ENCODE measurements at regions not wholly inside any gene's neighbourhood (a gene's known extent, or its start where the extent isn't known, plus 50 kb on each side); places are given as distances from the start of the nearest gene placed in this dataset.

GRCh38 chr2:18401471-18401870 lies 159.0 kb downstream of the RDH14 start:
- H3K4me3 ChIP-seq (ENCODE audit: low read length), result no peak overlapping the region
- H3K4me1 ChIP-seq (ENCODE audit: insufficient read depth, low read length), result 0 out of 2 replicates have a peak, but pooled peaks cover 3% of the 10 kb centered on the region
- H3K27ac ChIP-seq (ENCODE audit: low read depth, low read length), result no peak overlapping the region
- 80% methylated on average over 4 of the region's 4 CpGs for WGBS
- no peaks in the 10 kb centered on the region for H3K9me3 ChIP-seq (ENCODE audit: insufficient read depth, low read depth, low read length)
- no peak overlapping the region for H3K9ac ChIP-seq (ENCODE audit: low read depth, low read length)
- H3K27me3 ChIP-seq (ENCODE audit: insufficient read depth, low read length), result no peaks in the 10 kb centered on the region
- no peaks in the 10 kb centered on the region for H3K36me3 ChIP-seq (ENCODE audit: insufficient read depth, low read length)

- no peak overlapping the region for H3K27ac ChIP-seq (ENCODE audit: low read depth, low read length)
- H3K9ac ChIP-seq (ENCODE audit: low read depth, low read length), result no peak overlapping the region
- no peaks in the 10 kb centered on the region for H3K27me3 ChIP-seq (ENCODE audit: insufficient read depth, low read length)
- no peaks in the 10 kb centered on the region for H3K4me1 ChIP-seq (ENCODE audit: insufficient read depth, low read length)
- H3K9me3 ChIP-seq (ENCODE audit: insufficient read depth, low read depth, low read length), result no peaks in the 10 kb centered on the region
- H3K36me3 ChIP-seq (ENCODE audit: insufficient read depth, low read length), result no peaks in the 10 kb centered on the region
- H3K4me3 ChIP-seq (ENCODE audit: low read length), result no peak overlapping the region
- 95% methylated on average over 5 of the region's 5 CpGs for WGBS
These were observed 160.9 kb downstream of the RDH14 start for GRCh38 chr2:18399601-18400000.

GRCh38 chr2:18398833-18399232 lies 161.6 kb downstream of the RDH14 start:
- H3K4me3 ChIP-seq (ENCODE audit: low read length), result no peak overlapping the region
- no peaks in the 10 kb centered on the region for H3K4me1 ChIP-seq (ENCODE audit: insufficient read depth, low read length)
- WGBS, result 91% methylated on average over 1 of the region's 1 CpG

GRCh38 chr2:18396329-18397010 lies 164.0 kb downstream of the RDH14 start:
- Histone ChIP-seq H3K27ac (ENCODE audit: low read depth, low read length) (no peak overlapping the region), H3K9ac (ENCODE audit: low read depth, low read length) (no peak overlapping the region), H3K27me3 (ENCODE audit: insufficient read depth, low read length) (no peaks in the 10 kb centered on the region), H3K9me3 (ENCODE audit: insufficient read depth, low read depth, low read length) (no peaks in the 10 kb centered on the region), H3K4me1 (ENCODE audit: insufficient read depth, low read length) (no peaks in the 10 kb centered on the region), H3K4me3 (ENCODE audit: low read length) (no peak overlapping the region), H3K36me3 (ENCODE audit: insufficient read depth, low read length) (no peaks in the 10 kb centered on the region)
- WGBS, result 98% methylated on average over 9 of the region's 9 CpGs

More at GRCh38 chr2:18398833-18399232, 161.6 kb downstream of the RDH14 start:
- H3K27ac ChIP-seq (ENCODE audit: low read depth, low read length), result no peak overlapping the region
- no peaks in the 10 kb centered on the region for H3K27me3 ChIP-seq (ENCODE audit: insufficient read depth, low read length)
- H3K36me3 ChIP-seq (ENCODE audit: insufficient read depth, low read length), result no peaks in the 10 kb centered on the region
- H3K9ac ChIP-seq (ENCODE audit: low read depth, low read length), result no peak overlapping the region
- no peaks in the 10 kb centered on the region for H3K9me3 ChIP-seq (ENCODE audit: insufficient read depth, low read depth, low read length)

- H3K9me3 ChIP-seq (ENCODE audit: insufficient read depth, low read depth, low read length), result no peaks in the 10 kb centered on the region
- no peak overlapping the region for H3K4me3 ChIP-seq (ENCODE audit: low read length)
- WGBS, result 96% methylated on average over 5 of the region's 5 CpGs
- H3K4me1 ChIP-seq (ENCODE audit: insufficient read depth, low read length), result no peaks in the 10 kb centered on the region
- H3K36me3 ChIP-seq (ENCODE audit: insufficient read depth, low read length), result no peaks in the 10 kb centered on the region
- H3K9ac ChIP-seq (ENCODE audit: low read depth, low read length), result no peak overlapping the region
- H3K27ac ChIP-seq (ENCODE audit: low read depth, low read length), result no peak overlapping the region
- no peaks in the 10 kb centered on the region for H3K27me3 ChIP-seq (ENCODE audit: insufficient read depth, low read length)
These were observed 164.9 kb downstream of the RDH14 start for GRCh38 chr2:18395555-18395954.

GRCh38 chr2:18387441-18388206 lies 172.8 kb downstream of the RDH14 start:
- H3K9ac ChIP-seq (ENCODE audit: low read depth, low read length), result no peak overlapping the region
- no peaks in the 10 kb centered on the region for H3K4me1 ChIP-seq (ENCODE audit: insufficient read depth, low read length)
- no peaks in the 10 kb centered on the region for H3K27me3 ChIP-seq (ENCODE audit: insufficient read depth, low read length)
- no peaks in the 10 kb centered on the region for H3K9me3 ChIP-seq (ENCODE audit: insufficient read depth, low read depth, low read length)
- H3K4me3 ChIP-seq (ENCODE audit: low read length), result no peak overlapping the region
- WGBS, result 52% methylated on average over 15 of the region's 15 CpGs
- H3K36me3 ChIP-seq (ENCODE audit: insufficient read depth, low read length), result no peaks in the 10 kb centered on the region
- no peak overlapping the region for H3K27ac ChIP-seq (ENCODE audit: low read depth, low read length)

- Histone ChIP-seq H3K9me3 (ENCODE audit: insufficient read depth, low read depth, low read length) (no peaks in the 10 kb centered on the region), H3K27ac (ENCODE audit: low read depth, low read length) (no peak overlapping the region), H3K36me3 (ENCODE audit: insufficient read depth, low read length) (no peaks in the 10 kb centered on the region), H3K4me3 (ENCODE audit: low read length) (no peak overlapping the region), H3K4me1 (ENCODE audit: insufficient read depth, low read length) (no peaks in the 10 kb centered on the region), H3K27me3 (ENCODE audit: insufficient read depth, low read length) (no peaks in the 10 kb centered on the region), H3K9ac (ENCODE audit: low read depth, low read length) (no peak overlapping the region)
- no CpG with 5 or more reads among the region's 1 CpG for WGBS
These were observed 176.2 kb downstream of the RDH14 start for GRCh38 chr2:18384242-18384641.

- no peak overlapping the region for H3K27ac ChIP-seq (ENCODE audit: low read depth, low read length)
These were observed 179.1 kb downstream of the RDH14 start for GRCh38 chr2:18381386-18381785.

GRCh38 chr2:18380321-18380720 lies 180.1 kb downstream of the RDH14 start:
- Histone ChIP-seq H3K27ac (ENCODE audit: low read depth, low read length) (no peak overlapping the region), H3K36me3 (ENCODE audit: insufficient read depth, low read length) (no peaks in the 10 kb centered on the region), H3K4me3 (ENCODE audit: low read length) (no peak overlapping the region), H3K9ac (ENCODE audit: low read depth, low read length) (no peak overlapping the region), H3K27me3 (ENCODE audit: insufficient read depth, low read length) (no peaks in the 10 kb centered on the region), H3K4me1 (ENCODE audit: insufficient read depth, low read length) (no peaks in the 10 kb centered on the region), H3K9me3 (ENCODE audit: insufficient read depth, low read depth, low read length) (no peaks in the 10 kb centered on the region)
- WGBS, result 91% methylated on average over 3 of the region's 3 CpGs

More at GRCh38 chr2:18381386-18381785, 179.1 kb downstream of the RDH14 start:
- Histone ChIP-seq H3K4me3 (ENCODE audit: low read length) (no peak overlapping the region), H3K36me3 (ENCODE audit: insufficient read depth, low read length) (no peaks in the 10 kb centered on the region), H3K4me1 (ENCODE audit: insufficient read depth, low read length) (no peaks in the 10 kb centered on the region), H3K9ac (ENCODE audit: low read depth, low read length) (no peak overlapping the region), H3K27me3 (ENCODE audit: insufficient read depth, low read length) (no peaks in the 10 kb centered on the region), H3K9me3 (ENCODE audit: insufficient read depth, low read depth, low read length) (no peaks in the 10 kb centered on the region)

GRCh38 chr2:18379870-18380269 lies 180.6 kb downstream of the RDH14 start:
- Histone ChIP-seq H3K36me3 (ENCODE audit: insufficient read depth, low read length) (no peaks in the 10 kb centered on the region), H3K4me3 (ENCODE audit: low read length) (no peak overlapping the region), H3K27me3 (ENCODE audit: insufficient read depth, low read length) (no peaks in the 10 kb centered on the region), H3K27ac (ENCODE audit: low read depth, low read length) (no peak overlapping the region), H3K4me1 (ENCODE audit: insufficient read depth, low read length) (no peaks in the 10 kb centered on the region), H3K9ac (ENCODE audit: low read depth, low read length) (no peak overlapping the region), H3K9me3 (ENCODE audit: insufficient read depth, low read depth, low read length) (no peaks in the 10 kb centered on the region)
- WGBS, result 62% methylated on average over 7 of the region's 7 CpGs

- no peak overlapping the region for H3K27ac ChIP-seq (ENCODE audit: low read depth, low read length)
- H3K4me1 ChIP-seq (ENCODE audit: insufficient read depth, low read length), result no peaks in the 10 kb centered on the region
- no peaks in the 10 kb centered on the region for H3K36me3 ChIP-seq (ENCODE audit: insufficient read depth, low read length)
- H3K9me3 ChIP-seq (ENCODE audit: insufficient read depth, low read depth, low read length), result no peaks in the 10 kb centered on the region
- H3K27me3 ChIP-seq (ENCODE audit: insufficient read depth, low read length), result no peaks in the 10 kb centered on the region
- 43% methylated on average over 3 of the region's 4 CpGs for WGBS
- H3K4me3 ChIP-seq (ENCODE audit: low read length), result no peak overlapping the region
- H3K9ac ChIP-seq (ENCODE audit: low read depth, low read length), result no peak overlapping the region
These were observed 182.3 kb downstream of the RDH14 start for GRCh38 chr2:18378020-18378653.

All from HUES64 (cell line).